SU-DHL-6 (cell line): ENCODE measurements at regions not wholly inside any gene's neighbourhood (a gene's known extent, or its start where the extent isn't known, plus 50 kb on each side); places are given as distances from the start of the nearest gene placed in this dataset.

Experiments
- H2AFZ ChIP-seq: fragments of 200-600 bp; sonication (generic); 2 replicates; pipeline ENCODE4 v1.6.1; 2014; ENCODE audit warnings: low read depth, mild to moderate bottlenecking, moderate library complexity, mixed read lengths, antibody characterized with exemption, low read length; ENCODE audit not compliant: severe bottlenecking
- H3F3A ChIP-seq: fragments of 200-600 bp; shearing (Covaris generic); 2 replicates; pipeline ENCODE4 v1.6.0; 2016; ENCODE audit warnings: antibody characterized with exemption, mild to moderate bottlenecking; ENCODE audit not compliant: insufficient read depth
- H3K27ac ChIP-seq: fragments of 200-600 bp; sonication (generic); 2 replicates; pipeline ENCODE4 v1.5.1; 2016; ENCODE audit warnings: low read depth, mild to moderate bottlenecking, low read length, moderate library complexity, mixed read lengths
- H3K27me3 ChIP-seq: fragments of 200-600 bp; sonication (generic), shearing (Covaris generic); 2 replicates; pipeline ENCODE4 v1.6.0; 2014; ENCODE audit warnings: mild to moderate bottlenecking, low read length
- H3K36me3 ChIP-seq: fragments of 200-600 bp; sonication (generic); 2 replicates; pipeline ENCODE4 v1.6.1; 2014; ENCODE audit warnings: mild to moderate bottlenecking, low read length, mixed read lengths
- H3K4me2 ChIP-seq: fragments of 300-600, 200-600 bp; shearing (Covaris generic), sonication (generic); 2 replicates; pipeline ENCODE4 v1.6.0; 2014; ENCODE audit warnings: low read length, low read depth, mild to moderate bottlenecking; ENCODE audit not compliant: poor library complexity, severe bottlenecking
- H3K4me3 ChIP-seq: fragments of 200-600 bp; sonication (generic); 2 replicates; pipeline ENCODE4 v1.5.1; 2014; ENCODE audit warnings: antibody characterized with exemption, low read length, mild to moderate bottlenecking, mixed read lengths; ENCODE audit not compliant: insufficient read depth, poor library complexity, severe bottlenecking
- H3K79me2 ChIP-seq: fragments of 200-600 bp; sonication (generic); 2 replicates; pipeline ENCODE4 v1.6.1; 2014; ENCODE audit warnings: mild to moderate bottlenecking, low read length, moderate library complexity; ENCODE audit not compliant: insufficient read depth
- H3K9ac ChIP-seq: fragments of 200-600 bp; sonication (generic); 2 replicates; pipeline ENCODE4 v1.7.0; 2014; ENCODE audit warnings: mild to moderate bottlenecking, low read length
- H3K9me2 ChIP-seq: fragments of 200-600 bp; sonication (generic); replicated peaks from 2 replicates; pipeline ENCODE4 v1.6.1; 2014; ENCODE audit warnings: low read length; ENCODE audit not compliant: insufficient read depth
- H3K9me3 ChIP-seq: fragments of 200-600 bp; sonication (generic); 2 replicates; pipeline ENCODE4 v1.6.1; 2014; ENCODE audit warnings: low read length, mixed read lengths; ENCODE audit not compliant: insufficient read depth
- H4K20me1 ChIP-seq: fragments of 200-600 bp; sonication (generic); 2 replicates; pipeline ENCODE4 v1.6.1; 2014; ENCODE audit warnings: low read depth, mild to moderate bottlenecking, antibody characterized with exemption, low read length, moderate library complexity, mixed read lengths
- EZH2phosphoT487 ChIP-seq: fragments of 200-600 bp; sonication (generic), shearing (Covaris generic); conservative IDR thresholded peaks from 2 replicates; pipeline ENCODE4 v1.6.1; 2018; ENCODE audit warnings: mild to moderate bottlenecking, antibody characterized with exemption, low read length, moderate library complexity, mixed read lengths
- TF ChIP-seq, protein P1 (sequence below): fragments of 200-600 bp; sonication (generic); IDR thresholded peaks from one replicate; pipeline ENCODE4 v1.5.1; 2017; ENCODE audit warnings: antibody characterized with exemption, mild to moderate bottlenecking, low read length, moderate library complexity; ENCODE audit not compliant: insufficient read depth, poor library complexity, severe bottlenecking

DNA sequence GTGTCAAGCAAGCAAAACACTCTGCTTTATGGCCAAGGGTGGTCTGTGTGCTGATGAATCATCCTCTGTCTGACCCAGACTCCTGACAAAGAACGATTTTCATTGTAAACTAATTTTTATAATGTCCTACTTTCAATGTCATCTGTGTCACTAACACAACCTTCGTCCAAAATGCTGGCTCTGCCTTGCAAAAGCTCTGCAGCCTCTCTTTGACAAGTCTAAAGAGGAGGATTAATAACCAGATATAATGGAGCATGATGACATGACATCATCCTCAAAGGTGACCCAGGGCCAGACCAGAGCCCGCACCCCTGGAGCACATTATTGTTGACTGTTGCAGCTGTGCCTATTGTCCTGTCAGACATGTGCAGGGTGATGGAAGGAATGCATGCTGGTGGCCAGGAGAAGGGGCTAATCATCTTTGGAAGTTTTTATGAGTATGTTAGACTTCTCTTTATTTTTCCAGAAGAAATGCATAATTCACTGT is 589.4 kb downstream of the NR2F1-AS1 start:
- no peak overlapping the region for H3K4me2 ChIP-seq
- no peaks in the 10 kb centered on the region for H3K9me3 ChIP-seq
- H3K27ac ChIP-seq, result no peak overlapping the region
- H2AFZ ChIP-seq, result no peak overlapping the region
- no peaks in the 10 kb centered on the region for H3F3A ChIP-seq
- no peaks in the 10 kb centered on the region for H3K9me2 ChIP-seq
- no peaks in the 10 kb centered on the region for H4K20me1 ChIP-seq
- no peaks in the 10 kb centered on the region for H3K36me3 ChIP-seq
- no peak overlapping the region for H3K9ac ChIP-seq
- TF ChIP-seq, protein P1, sequence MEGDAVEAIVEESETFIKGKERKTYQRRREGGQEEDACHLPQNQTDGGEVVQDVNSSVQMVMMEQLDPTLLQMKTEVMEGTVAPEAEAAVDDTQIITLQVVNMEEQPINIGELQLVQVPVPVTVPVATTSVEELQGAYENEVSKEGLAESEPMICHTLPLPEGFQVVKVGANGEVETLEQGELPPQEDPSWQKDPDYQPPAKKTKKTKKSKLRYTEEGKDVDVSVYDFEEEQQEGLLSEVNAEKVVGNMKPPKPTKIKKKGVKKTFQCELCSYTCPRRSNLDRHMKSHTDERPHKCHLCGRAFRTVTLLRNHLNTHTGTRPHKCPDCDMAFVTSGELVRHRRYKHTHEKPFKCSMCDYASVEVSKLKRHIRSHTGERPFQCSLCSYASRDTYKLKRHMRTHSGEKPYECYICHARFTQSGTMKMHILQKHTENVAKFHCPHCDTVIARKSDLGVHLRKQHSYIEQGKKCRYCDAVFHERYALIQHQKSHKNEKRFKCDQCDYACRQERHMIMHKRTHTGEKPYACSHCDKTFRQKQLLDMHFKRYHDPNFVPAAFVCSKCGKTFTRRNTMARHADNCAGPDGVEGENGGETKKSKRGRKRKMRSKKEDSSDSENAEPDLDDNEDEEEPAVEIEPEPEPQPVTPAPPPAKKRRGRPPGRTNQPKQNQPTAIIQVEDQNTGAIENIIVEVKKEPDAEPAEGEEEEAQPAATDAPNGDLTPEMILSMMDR, result no peak
- TF ChIP-seq EZH2phosphoT487, result no peak
- H3K4me3 ChIP-seq, result no peak overlapping the region
- H3K79me2 ChIP-seq, result no peaks in the 10 kb centered on the region
- no peaks in the 10 kb centered on the region for H3K27me3 ChIP-seq

DNA sequence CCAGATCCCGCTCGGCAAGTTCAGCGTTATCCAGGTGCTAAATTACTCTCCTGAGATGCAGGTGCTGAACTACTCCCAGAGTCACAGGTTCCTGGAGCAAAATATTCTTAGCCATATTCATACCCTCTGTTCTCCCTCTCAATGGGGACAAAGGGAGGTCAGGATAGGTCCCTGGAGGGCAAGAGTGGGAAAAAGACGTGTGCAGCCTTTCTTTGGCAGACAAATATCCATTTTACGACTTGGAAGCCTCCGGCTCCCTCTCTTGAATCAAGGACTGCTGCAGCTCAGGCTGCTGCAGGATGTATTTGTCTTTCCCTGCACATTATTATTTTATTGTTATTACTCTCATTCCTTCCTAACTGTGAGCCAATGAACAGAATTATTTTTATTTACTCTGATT is 590.2 kb downstream of the NR2F1-AS1 start:
- H3K4me2 ChIP-seq, result no peak overlapping the region
- no peak overlapping the region for H3K27ac ChIP-seq
- no peak for TF ChIP-seq EZH2phosphoT487
- TF ChIP-seq, protein P1, result no peak

DNA sequence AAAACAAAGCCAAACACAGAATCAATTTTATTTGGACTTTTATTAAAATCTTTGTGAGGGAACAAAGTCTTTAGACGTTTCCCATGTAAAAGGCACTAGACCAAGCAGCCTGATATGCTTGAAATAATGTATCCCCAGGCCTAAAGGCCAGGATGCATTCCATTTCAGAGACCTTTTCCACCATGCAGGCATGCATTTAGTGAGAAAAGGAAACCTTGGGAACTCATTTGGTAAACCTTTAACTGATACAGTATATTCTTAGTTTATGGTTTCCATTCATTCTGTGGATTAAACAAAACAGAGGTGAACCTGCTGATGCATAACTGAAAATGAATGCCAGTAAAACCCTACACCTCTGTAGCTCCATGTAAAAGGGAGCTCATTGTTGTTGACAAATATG is 600.0 kb downstream of the NR2F1-AS1 start:
- Histone ChIP-seq H3K9ac (no peak overlapping the region), H3K4me3 (no peak overlapping the region), H3K9me2 (no peaks in the 10 kb centered on the region), H3F3A (no peaks in the 10 kb centered on the region), H2AFZ (no peak overlapping the region), H3K36me3 (no peaks in the 10 kb centered on the region), H3K4me2 (no peak overlapping the region), H3K27me3 (no peaks in the 10 kb centered on the region), H4K20me1 (no peaks in the 10 kb centered on the region), H3K27ac (no peak overlapping the region), H3K9me3 (no peaks in the 10 kb centered on the region), H3K79me2 (no peaks in the 10 kb centered on the region)
- TF ChIP-seq EZH2phosphoT487, result no peak
- TF ChIP-seq, protein P1, result no peak

More for the DNA sequence above, 590.2 kb downstream of the NR2F1-AS1 start:
- Histone ChIP-seq H2AFZ (no peak overlapping the region), H3K27me3 (no peaks in the 10 kb centered on the region), H3K9me3 (no peaks in the 10 kb centered on the region), H3K9me2 (no peaks in the 10 kb centered on the region), H4K20me1 (no peaks in the 10 kb centered on the region), H3K4me3 (no peak overlapping the region), H3K9ac (no peak overlapping the region), H3K79me2 (no peaks in the 10 kb centered on the region), H3K36me3 (no peaks in the 10 kb centered on the region), H3F3A (no peaks in the 10 kb centered on the region)
